Thyroid gland (tissue), 4 donors: ENCODE measurements at regions not wholly inside any gene's neighbourhood (a gene's known extent, or its start where the extent isn't known, plus 50 kb on each side); places are given as distances from the start of the nearest gene placed in this dataset.
"Not testable (repeated sequence)": the region's sequence is repeated elsewhere in the genome, so short reads cannot be mapped to it uniquely, and the experiment has no call there.

Experiments
- DNase-seq, 2 donors: peaks; one replicate each; pipeline ENCODE4 v3.0.0-alpha.2; 2019
- H3K27ac ChIP-seq, 3 donors: fragments of 200-600 bp; sonication (generic); 1 replicate in 2 of 3; 2 replicates in 1 of 3; pipeline ENCODE4 v1.5.1; 2016 to 2019; ENCODE audit warnings: mild to moderate bottlenecking in 1 of 3, moderate library complexity in 1 of 3
- H3K27me3 ChIP-seq: fragments of 200-600 bp; sonication (generic); one replicate; pipeline ENCODE4 v1.5.1; 2019
- H3K36me3 ChIP-seq, 2 donors: fragments of 200-600 bp; sonication (generic); one replicate each; pipeline ENCODE4 v1.5.1; 2016 to 2019
- H3K4me1 ChIP-seq, 2 donors: fragments of 200-600 bp; sonication (generic); one replicate each; pipeline ENCODE4 v1.5.1; 2017 to 2019
- H3K4me3 ChIP-seq, 3 donors: fragments of 200-600 bp; sonication (generic); replicated peaks in 1 of 3; 1 replicate in 2 of 3; 2 replicates in 1 of 3; pipeline ENCODE4 v1.5.1; 2016; ENCODE audit warnings: mild to moderate bottlenecking in 1 of 3
- H3K9me3 ChIP-seq: fragments of 200-600 bp; sonication (generic); one replicate; pipeline ENCODE4 v1.5.1; 2017
- POLR2A ChIP-seq, 2 donors: fragments of 450-650 bp; IDR thresholded peaks; one replicate each; pipeline ENCODE4 v1.6.1; 2017; ENCODE audit warnings: antibody characterized with exemption in 2 of 2, mild to moderate bottlenecking in 2 of 2, moderate library complexity in 1 of 2
- WGBS, 2 donors: methylation state at CpG; one replicate each; pipeline ENCODE4 v1.1.5; 2017; 5-methylcytosine and 5-hydroxymethylcytosine counted together
- intact Hi-C: fragments of 100-400 bp; cut with DNase I; formaldehyde crosslinking; loops from one replicate; pipeline ENCODE4 v1.15.1; 2023
- TF ChIP-seq, protein P1 (sequence below), 6 experiments: fragments of 200-600 bp in 3 of 6; fragments of 450-650 bp in 3 of 6; sonication (generic) in 3 of 6; IDR thresholded peaks; one replicate each; pipeline ENCODE4 v1.5.1; 2016 to 2019; ENCODE audit warnings: antibody characterized with exemption in 6 of 6, mild to moderate bottlenecking in 2 of 6, inconsistent platforms in 1 of 6, moderate library complexity in 1 of 6

GRCh38 chr1:173268261-173268660 lies 61.1 kb upstream of the TNFSF4 start:
- no peak overlapping the region for H3K27ac ChIP-seq
- no peaks in the 10 kb centered on the region for H3K27me3 ChIP-seq
- DNase-seq: no peak
- H3K4me3 ChIP-seq: no peak overlapping the region
- H3K36me3 ChIP-seq: no peaks in the 10 kb centered on the region
- no peak for TF ChIP-seq POLR2A (IDR thresholded peaks at IDR 0.05)
- no peaks in the 10 kb centered on the region for H3K4me1 ChIP-seq
- 89% methylated on average over 1 of the region's 1 CpG for WGBS, 2 donors
- intact Hi-C loops: no loop called here
- H3K9me3 ChIP-seq: no peaks in the 10 kb centered on the region

GRCh38 chr1:173268786-173269277 lies 61.7 kb upstream of the TNFSF4 start:
- no peak for DNase-seq
- intact Hi-C loops: no loop called here
- no peak overlapping the region for H3K4me3 ChIP-seq
- 81 to 83% methylated on average over 3 of the region's 3 CpGs for WGBS, 2 donors
- TF ChIP-seq, protein P1, sequence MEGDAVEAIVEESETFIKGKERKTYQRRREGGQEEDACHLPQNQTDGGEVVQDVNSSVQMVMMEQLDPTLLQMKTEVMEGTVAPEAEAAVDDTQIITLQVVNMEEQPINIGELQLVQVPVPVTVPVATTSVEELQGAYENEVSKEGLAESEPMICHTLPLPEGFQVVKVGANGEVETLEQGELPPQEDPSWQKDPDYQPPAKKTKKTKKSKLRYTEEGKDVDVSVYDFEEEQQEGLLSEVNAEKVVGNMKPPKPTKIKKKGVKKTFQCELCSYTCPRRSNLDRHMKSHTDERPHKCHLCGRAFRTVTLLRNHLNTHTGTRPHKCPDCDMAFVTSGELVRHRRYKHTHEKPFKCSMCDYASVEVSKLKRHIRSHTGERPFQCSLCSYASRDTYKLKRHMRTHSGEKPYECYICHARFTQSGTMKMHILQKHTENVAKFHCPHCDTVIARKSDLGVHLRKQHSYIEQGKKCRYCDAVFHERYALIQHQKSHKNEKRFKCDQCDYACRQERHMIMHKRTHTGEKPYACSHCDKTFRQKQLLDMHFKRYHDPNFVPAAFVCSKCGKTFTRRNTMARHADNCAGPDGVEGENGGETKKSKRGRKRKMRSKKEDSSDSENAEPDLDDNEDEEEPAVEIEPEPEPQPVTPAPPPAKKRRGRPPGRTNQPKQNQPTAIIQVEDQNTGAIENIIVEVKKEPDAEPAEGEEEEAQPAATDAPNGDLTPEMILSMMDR (IDR thresholded peaks at IDR 0.05): no peak
- no peak overlapping the region for H3K27ac ChIP-seq
- no peaks in the 10 kb centered on the region for H3K36me3 ChIP-seq
- H3K27me3 ChIP-seq: no peaks in the 10 kb centered on the region
- H3K9me3 ChIP-seq: no peaks in the 10 kb centered on the region
- no peaks in the 10 kb centered on the region for H3K4me1 ChIP-seq

DNA sequence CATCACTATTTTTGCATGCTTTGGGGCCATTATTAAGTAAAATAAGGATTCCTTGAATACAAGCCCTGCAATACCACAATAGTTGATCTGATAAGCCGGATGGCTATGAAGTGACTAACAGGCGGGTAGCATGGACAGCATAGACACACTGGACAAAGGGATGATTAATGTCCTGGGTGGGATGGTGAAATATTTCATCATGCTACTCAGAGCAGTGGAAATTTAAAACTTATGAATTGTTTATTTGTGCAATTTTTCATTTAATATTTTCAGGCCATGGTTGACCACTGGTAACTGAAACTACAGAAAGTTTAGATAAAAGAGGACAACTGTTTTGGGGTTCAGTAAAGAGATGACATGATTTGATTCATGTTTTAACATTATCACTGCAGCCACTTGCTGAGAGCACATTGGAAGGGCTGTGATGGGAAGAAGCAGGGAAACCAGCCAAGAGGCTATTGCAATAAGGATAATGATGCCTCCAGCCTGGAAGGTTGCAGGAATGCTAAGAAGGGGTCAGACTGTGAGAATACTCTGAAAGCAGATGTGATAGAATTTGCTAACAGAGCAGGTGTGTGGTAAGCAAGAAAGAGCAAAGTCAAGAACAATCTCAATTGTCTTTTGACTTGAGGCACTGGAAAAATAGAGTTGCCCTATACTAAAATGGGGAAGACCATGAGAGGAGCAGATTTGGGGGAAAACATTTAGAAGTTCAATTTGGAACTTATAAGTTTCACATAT lies 62.5 kb upstream of the TNFSF4 start:
- TF ChIP-seq, protein P1 (IDR thresholded peaks at IDR 0.05): no peak
- no peak for TF ChIP-seq POLR2A (IDR thresholded peaks at IDR 0.05)
- Histone ChIP-seq H3K27ac (no peak overlapping the region), H3K36me3 (no peaks in the 10 kb centered on the region), H3K27me3 (no peaks in the 10 kb centered on the region), H3K4me3 (no peak overlapping the region), H3K9me3 (no peaks in the 10 kb centered on the region), H3K4me1 (no peaks in the 10 kb centered on the region)
- DNase-seq: no peak
- WGBS, 2 donors: 77 to 90% methylated on average over 2 of the region's 2 CpGs
- intact Hi-C loops: no loop called here

GRCh38 chr1:173270243-173270642 lies 63.1 kb upstream of the TNFSF4 start:
- H3K9me3 ChIP-seq: no peaks in the 10 kb centered on the region
- 75 to 81% methylated on average over 2 of the region's 2 CpGs for WGBS, 2 donors
- TF ChIP-seq POLR2A (IDR thresholded peaks at IDR 0.05): no peak
- TF ChIP-seq, protein P1 (IDR thresholded peaks at IDR 0.05): no peak
- H3K27me3 ChIP-seq: no peaks in the 10 kb centered on the region
- DNase-seq: no peak
- H3K4me3 ChIP-seq: no peak overlapping the region
- H3K4me1 ChIP-seq: no peaks in the 10 kb centered on the region
- H3K36me3 ChIP-seq: no peaks in the 10 kb centered on the region
- no peak overlapping the region for H3K27ac ChIP-seq
- intact Hi-C loops: no loop called here

DNA sequence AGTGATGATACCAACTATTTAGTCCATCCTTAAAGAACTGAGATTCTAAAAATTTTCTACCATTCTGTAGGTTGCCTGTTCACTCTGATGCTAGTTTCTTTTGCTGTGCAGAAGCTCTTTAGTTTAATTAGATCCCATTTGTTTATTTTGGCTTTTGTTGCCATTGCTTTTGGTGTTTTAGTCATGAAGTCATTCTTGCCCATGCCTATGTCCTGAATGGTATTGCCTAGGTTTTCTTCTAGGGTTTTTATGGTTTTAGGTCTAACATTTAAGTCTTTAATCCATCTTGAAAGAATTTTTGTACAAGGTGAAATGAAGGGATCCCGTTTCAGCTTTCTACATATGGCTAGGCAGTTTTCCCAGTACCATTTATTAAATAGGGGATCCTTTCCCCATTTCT lies 63.9 kb upstream of the TNFSF4 start:
- H3K36me3 ChIP-seq, H3K27ac ChIP-seq, H3K27me3 ChIP-seq, H3K9me3 ChIP-seq, H3K4me3 ChIP-seq, intact Hi-C loops, H3K4me1 ChIP-seq, DNase-seq: not testable (repeated sequence)
- 92 to 98% methylated on average over 1 of the region's 1 CpG for WGBS, 2 donors

DNA sequence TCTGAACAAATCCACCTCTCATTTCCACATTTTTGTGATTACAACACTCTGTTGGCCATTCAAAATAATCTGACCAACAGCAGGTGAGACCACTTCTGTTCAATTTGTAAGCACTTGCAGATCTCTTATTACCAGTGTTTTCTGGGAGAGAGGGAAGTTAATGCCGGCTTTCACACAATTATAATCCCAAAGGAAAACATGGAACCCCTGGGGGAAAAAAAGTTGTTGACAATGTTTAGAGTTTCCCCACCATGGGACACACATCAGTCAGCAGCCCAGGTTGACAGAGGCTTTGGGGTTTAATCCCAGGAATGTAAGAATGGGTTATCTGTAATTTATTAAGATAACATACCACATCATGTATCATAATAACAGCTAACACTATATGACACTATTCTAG lies 68.4 kb upstream of the TNFSF4 start:
- Histone ChIP-seq H3K4me3 (no peak overlapping the region), H3K36me3 (no peaks in the 10 kb centered on the region), H3K27me3 (no peaks in the 10 kb centered on the region), H3K27ac (no peak overlapping the region), H3K4me1 (no peaks in the 10 kb centered on the region), H3K9me3 (no peaks in the 10 kb centered on the region)
- TF ChIP-seq, protein P1 (IDR thresholded peaks at IDR 0.05): no peak
- no peak for TF ChIP-seq POLR2A (IDR thresholded peaks at IDR 0.05)
- intact Hi-C loops: no loop called here
- no peak for DNase-seq
- WGBS, 2 donors: 16 to 27% methylated on average over 1 of the region's 1 CpG
